Colon (tissue), 2 donors: ENCODE measurements at regions not wholly inside any gene's neighbourhood (a gene's known extent, or its start where the extent isn't known, plus 50 kb on each side); places are given as distances from the start of the nearest gene placed in this dataset.

Source experiments
- FAIRE-seq: peaks from 2 replicates; lab custom pipeline; 2012; peaks lifted over from hg19 to GRCh38; lab: Jason Lieb, UNC
- donor health status: control.
- donor health status: control.

GRCh38 chr21:22573834-22574233 is 1575.6 kb downstream of the NCAM2 start:
- no peak for FAIRE-seq

GRCh38 chr21:22575165-22575584 is 1577.0 kb downstream of the NCAM2 start:
- no peak for FAIRE-seq

GRCh38 chr21:22579741-22580140 is 1581.5 kb downstream of the NCAM2 start:
- no peak for FAIRE-seq

- FAIRE-seq = no peak
Measured at GRCh38 chr21:22582026-22582425, 1583.8 kb downstream of the NCAM2 start.

- no peak for FAIRE-seq
Measured at GRCh38 chr21:22584308-22584707, 1586.1 kb downstream of the NCAM2 start.

GRCh38 chr21:22585558-22585957 is 1587.3 kb downstream of the NCAM2 start:
- FAIRE-seq = no peak

GRCh38 chr21:22597660-22598255 is 1599.5 kb downstream of the NCAM2 start:
- no peak for FAIRE-seq

GRCh38 chr21:22609802-22610201 is 1611.6 kb downstream of the NCAM2 start:
- FAIRE-seq = no peak

GRCh38 chr21:22627911-22628310 is 1629.7 kb downstream of the NCAM2 start:
- FAIRE-seq = no peak

GRCh38 chr21:22630953-22631465 is 1632.8 kb downstream of the NCAM2 start:
- no peak for FAIRE-seq

GRCh38 chr21:22632176-22632575 is 1634.0 kb downstream of the NCAM2 start:
- no peak for FAIRE-seq

GRCh38 chr21:22649246-22649645 is 1651.0 kb downstream of the NCAM2 start:
- FAIRE-seq = no peak

GRCh38 chr21:22650226-22650625 is 1652.0 kb downstream of the NCAM2 start:
- no peak for FAIRE-seq

- FAIRE-seq = no peak
Measured at GRCh38 chr21:22657781-22658180, 1659.6 kb downstream of the NCAM2 start.

GRCh38 chr21:22670148-22670547 is 1671.9 kb downstream of the NCAM2 start:
- no peak for FAIRE-seq

- FAIRE-seq = no peak
Measured at GRCh38 chr21:22679207-22679606, 1681.0 kb downstream of the NCAM2 start.

GRCh38 chr21:22691658-22692057 is 1693.4 kb downstream of the NCAM2 start:
- no peak for FAIRE-seq

GRCh38 chr21:22703521-22703920 is 1705.3 kb downstream of the NCAM2 start:
- no peak for FAIRE-seq

- no peak for FAIRE-seq
Measured at GRCh38 chr21:22710721-22711120, 1712.5 kb downstream of the NCAM2 start.

GRCh38 chr21:22711636-22712035 is 1713.4 kb downstream of the NCAM2 start:
- FAIRE-seq = no peak

GRCh38 chr21:22725436-22725835 is 1727.2 kb downstream of the NCAM2 start:
- FAIRE-seq = no peak

- no peak for FAIRE-seq
Measured at GRCh38 chr21:22728091-22728490, 1729.9 kb downstream of the NCAM2 start.

GRCh38 chr21:22743085-22743484 is 1744.9 kb downstream of the NCAM2 start:
- no peak for FAIRE-seq

GRCh38 chr21:22754746-22755145 is 1756.5 kb downstream of the NCAM2 start:
- no peak for FAIRE-seq
